ENCODE measurements at regions not wholly inside any gene's neighbourhood (a gene's known extent, or its start where the extent isn't known, plus 50 kb on each side); places are given as distances from the start of the nearest gene placed in this dataset.

DNA sequence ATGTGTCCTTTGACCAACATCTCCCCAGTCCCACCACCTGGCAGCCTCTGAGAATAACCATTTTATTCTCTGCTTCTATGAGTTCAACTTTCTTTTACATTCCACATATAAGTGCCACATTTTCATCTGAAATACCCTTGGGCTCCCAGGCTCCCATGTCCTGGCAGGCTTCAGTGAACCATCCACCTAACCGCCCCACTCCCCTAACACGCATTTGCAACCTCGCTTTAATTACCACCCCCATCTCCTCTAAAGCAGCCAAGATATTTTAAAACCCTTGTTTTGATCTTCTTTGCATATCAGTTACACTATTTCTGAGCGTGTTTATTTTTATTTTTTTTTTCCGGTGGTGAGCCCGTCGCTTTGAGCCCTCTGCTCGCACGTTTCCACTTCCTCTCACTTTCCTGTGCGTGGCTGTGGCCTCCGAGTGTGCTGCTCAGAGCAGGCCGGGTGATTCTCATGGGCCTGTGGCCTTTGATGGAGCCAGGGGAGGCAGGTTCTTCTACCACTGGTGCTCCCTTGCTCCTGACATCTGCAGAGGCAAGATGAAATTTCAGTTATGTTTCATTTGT is 195.4 kb upstream of the LPP start:
- no peak for TF ChIP-seq FOS (IDR thresholded peaks at IDR 0.05; ENCODE audit: borderline replicate concordance, insufficient read depth, low read length)
- TF ChIP-seq, protein P1, sequence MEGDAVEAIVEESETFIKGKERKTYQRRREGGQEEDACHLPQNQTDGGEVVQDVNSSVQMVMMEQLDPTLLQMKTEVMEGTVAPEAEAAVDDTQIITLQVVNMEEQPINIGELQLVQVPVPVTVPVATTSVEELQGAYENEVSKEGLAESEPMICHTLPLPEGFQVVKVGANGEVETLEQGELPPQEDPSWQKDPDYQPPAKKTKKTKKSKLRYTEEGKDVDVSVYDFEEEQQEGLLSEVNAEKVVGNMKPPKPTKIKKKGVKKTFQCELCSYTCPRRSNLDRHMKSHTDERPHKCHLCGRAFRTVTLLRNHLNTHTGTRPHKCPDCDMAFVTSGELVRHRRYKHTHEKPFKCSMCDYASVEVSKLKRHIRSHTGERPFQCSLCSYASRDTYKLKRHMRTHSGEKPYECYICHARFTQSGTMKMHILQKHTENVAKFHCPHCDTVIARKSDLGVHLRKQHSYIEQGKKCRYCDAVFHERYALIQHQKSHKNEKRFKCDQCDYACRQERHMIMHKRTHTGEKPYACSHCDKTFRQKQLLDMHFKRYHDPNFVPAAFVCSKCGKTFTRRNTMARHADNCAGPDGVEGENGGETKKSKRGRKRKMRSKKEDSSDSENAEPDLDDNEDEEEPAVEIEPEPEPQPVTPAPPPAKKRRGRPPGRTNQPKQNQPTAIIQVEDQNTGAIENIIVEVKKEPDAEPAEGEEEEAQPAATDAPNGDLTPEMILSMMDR (IDR thresholded peaks at IDR 0.05; ENCODE audit: extremely low read depth in 1 of 2, insufficient read depth in 1 of 2, low read depth in 1 of 2, low read length in 2 of 2), result no peak
- no peak for TF ChIP-seq POLR2AphosphoS5 (IDR thresholded peaks at IDR 0.05; ENCODE audit: insufficient read depth, low read depth, low read length)
- no peak for TF ChIP-seq JUN (IDR thresholded peaks at IDR 0.05; ENCODE audit: borderline replicate concordance, insufficient read depth, insufficient read length, low read depth)
- no peak for TF ChIP-seq POLR2A (IDR thresholded peaks at IDR 0.05; ENCODE audit: low read depth, low read length)
- TF ChIP-seq EZH2 (IDR thresholded peaks at IDR 0.05; ENCODE audit: borderline replicate concordance, low read depth, low read length, severe bottlenecking), result no peak
- TF ChIP-seq MYC (IDR thresholded peaks at IDR 0.05; ENCODE audit: low read depth, low read length), result no peak
- no peak for TF ChIP-seq GATA2 (IDR thresholded peaks at IDR 0.05; ENCODE audit: insufficient read depth, insufficient read length, low read depth, low read length)
- TF ChIP-seq, protein P2, sequence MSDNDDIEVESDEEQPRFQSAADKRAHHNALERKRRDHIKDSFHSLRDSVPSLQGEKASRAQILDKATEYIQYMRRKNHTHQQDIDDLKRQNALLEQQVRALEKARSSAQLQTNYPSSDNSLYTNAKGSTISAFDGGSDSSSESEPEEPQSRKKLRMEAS (IDR thresholded peaks at IDR 0.05; ENCODE audit: insufficient read depth, insufficient read length), result no peak
